ENCODE measurements at regions not wholly inside any gene's neighbourhood (a gene's known extent, or its start where the extent isn't known, plus 50 kb on each side); places are given as distances from the start of the nearest gene placed in this dataset.

GRCh38 chr12:88371416-88372183, 208.7 kb downstream of the KITLG start:
- no peak for DNase-seq

- no peak for DNase-seq
Measured at GRCh38 chr12:88375306-88376305, 204.7 kb downstream of the KITLG start.

- DNase-seq: no peak
Measured at GRCh38 chr12:88377973-88378372, 202.3 kb downstream of the KITLG start.

- no peak for DNase-seq
Measured at GRCh38 chr12:88381466-88381865, 198.8 kb downstream of the KITLG start.

- no peak for DNase-seq
Measured at GRCh38 chr12:88383405-88383804, 196.9 kb downstream of the KITLG start.

GRCh38 chr12:88388566-88389540, 191.4 kb downstream of the KITLG start:
- no peak for DNase-seq

- DNase-seq: no peak
Measured at GRCh38 chr12:88390811-88391210, 189.5 kb downstream of the KITLG start.

GRCh38 chr12:88391556-88391955, 188.7 kb downstream of the KITLG start:
- DNase-seq: no peak

- DNase-seq: no peak
Measured at GRCh38 chr12:88393017-88393767, 187.1 kb downstream of the KITLG start.

GRCh38 chr12:88398031-88398430, 182.2 kb downstream of the KITLG start:
- DNase-seq: no peak

GRCh38 chr12:88399811-88400210, 180.5 kb downstream of the KITLG start:
- no peak for DNase-seq

- DNase-seq: no peak
Measured at GRCh38 chr12:88400302-88400701, 180.0 kb downstream of the KITLG start.

GRCh38 chr12:88401155-88401554, 179.1 kb downstream of the KITLG start:
- DNase-seq: no peak

- DNase-seq: no peak
Measured at GRCh38 chr12:88406905-88407304, 173.4 kb downstream of the KITLG start.

- DNase-seq: no peak
Measured at GRCh38 chr12:88408823-88409222, 171.4 kb downstream of the KITLG start.

- DNase-seq: no peak
Measured at GRCh38 chr12:88409257-88409656, 171.0 kb downstream of the KITLG start.

GRCh38 chr12:88411689-88412088, 168.6 kb downstream of the KITLG start:
- no peak for DNase-seq

GRCh38 chr12:88413646-88414045, 166.6 kb downstream of the KITLG start:
- no peak for DNase-seq

- no peak for DNase-seq
Measured at GRCh38 chr12:88416155-88416554, 164.1 kb downstream of the KITLG start.

GRCh38 chr12:88416786-88417185, 163.5 kb downstream of the KITLG start:
- no peak for DNase-seq

- no peak for DNase-seq
Measured at GRCh38 chr12:88417531-88417930, 162.7 kb downstream of the KITLG start.

All from activated effector memory CD4-positive, alpha-beta T cell treated with anti-CD3 and anti-CD28 coated beads, Interleukin-2, amount 50 U/mL, for 16 hours (primary cell).